T-helper 17 cell (primary cell): ENCODE measurements at regions not wholly inside any gene's neighbourhood (a gene's known extent, or its start where the extent isn't known, plus 50 kb on each side); places are given as distances from the start of the nearest gene placed in this dataset.

Experiments used
- ATAC-seq: fragments of 150-1000 bp; cut with Tn5 transposase; 2 replicates; pipeline ENCODE4 v1.10.0; 2021; ENCODE audit warnings: mild to moderate bottlenecking, moderate library complexity
- DNase-seq, 3 donors: peaks; one replicate each; pipeline versions ENCODE4 v3.0.0 to v3.0.0-alpha.2; 2020 to 2021
- H3K9me3 ChIP-seq: one replicate; pipeline ENCODE4 v1.7.0; 2013; ENCODE audit warnings: low read length, mild to moderate bottlenecking; ENCODE audit not compliant: control insufficient read depth, poor library complexity, severe bottlenecking
- H3K27ac Mint-ChIP-seq: one replicate; pipeline ENCODE4 v1.8.0; 2022; ENCODE audit warnings: mild to moderate bottlenecking, moderate library complexity, mixed read lengths
- H3K27me3 Mint-ChIP-seq: one replicate; pipeline ENCODE4 v1.8.0; 2022; ENCODE audit warnings: mixed read lengths
- H3K36me3 Mint-ChIP-seq: one replicate; pipeline ENCODE4 v1.8.0; 2022; ENCODE audit warnings: low read depth, mixed read lengths
- H3K4me1 Mint-ChIP-seq: one replicate; pipeline ENCODE4 v1.8.0; 2022; ENCODE audit warnings: mild to moderate bottlenecking, mixed read lengths
- H3K4me3 Mint-ChIP-seq: one replicate; pipeline ENCODE4 v1.8.0; 2022; ENCODE audit warnings: mild to moderate bottlenecking, moderate library complexity, mixed read lengths

GRCh38 chr4:63619771-63620170 lies 789.5 kb downstream of the TECRL start:
- H3K9me3 ChIP-seq: no peaks in the 10 kb centered on the region
- Mint-ChIP-seq H3K27ac (no peak overlapping the region), H3K36me3 (no peaks in the 10 kb centered on the region), H3K4me1 (no peaks in the 10 kb centered on the region), H3K4me3 (no peak overlapping the region), H3K27me3 (no peaks in the 10 kb centered on the region)
- ATAC-seq: no peak
- DNase-seq: no peak

GRCh38 chr4:63618883-63619718 lies 790.1 kb downstream of the TECRL start:
- Mint-ChIP-seq H3K4me1 (no peaks in the 10 kb centered on the region), H3K36me3 (no peaks in the 10 kb centered on the region), H3K27ac (no peak overlapping the region), H3K4me3 (no peak overlapping the region), H3K27me3 (no peaks in the 10 kb centered on the region)
- DNase-seq (no peak), ATAC-seq (no peak)
- no peaks in the 10 kb centered on the region for H3K9me3 ChIP-seq

GRCh38 chr4:63607169-63607872 lies 801.9 kb downstream of the TECRL start:
- Mint-ChIP-seq H3K27me3 (no peaks in the 10 kb centered on the region), H3K27ac (no peak overlapping the region), H3K4me3 (no peak overlapping the region), H3K36me3 (no peaks in the 10 kb centered on the region), H3K4me1 (no peaks in the 10 kb centered on the region)
- no peaks in the 10 kb centered on the region for H3K9me3 ChIP-seq
- no peak for ATAC-seq
- DNase-seq: no peak

- Mint-ChIP-seq H3K27ac (no peak overlapping the region), H3K36me3 (no peaks in the 10 kb centered on the region)
- no peaks in the 10 kb centered on the region for H3K9me3 ChIP-seq
Observed at GRCh38 chr4:63589796-63590195, 819.5 kb downstream of the TECRL start.

GRCh38 chr4:63583561-63583960 lies 825.7 kb downstream of the TECRL start:
- H3K4me1 Mint-ChIP-seq: no peaks in the 10 kb centered on the region
- no peak overlapping the region for H3K4me3 Mint-ChIP-seq
- no peak for ATAC-seq
- H3K27me3 Mint-ChIP-seq: no peaks in the 10 kb centered on the region
- H3K27ac Mint-ChIP-seq: no peak overlapping the region
- no peaks in the 10 kb centered on the region for H3K9me3 ChIP-seq
- no peaks in the 10 kb centered on the region for H3K36me3 Mint-ChIP-seq
- DNase-seq: no peak

More at GRCh38 chr4:63589796-63590195, 819.5 kb downstream of the TECRL start:
- Mint-ChIP-seq H3K4me3 (no peak overlapping the region), H3K4me1 (no peaks in the 10 kb centered on the region), H3K27me3 (no peaks in the 10 kb centered on the region)
- ATAC-seq (no peak), DNase-seq (no peak)

DNA sequence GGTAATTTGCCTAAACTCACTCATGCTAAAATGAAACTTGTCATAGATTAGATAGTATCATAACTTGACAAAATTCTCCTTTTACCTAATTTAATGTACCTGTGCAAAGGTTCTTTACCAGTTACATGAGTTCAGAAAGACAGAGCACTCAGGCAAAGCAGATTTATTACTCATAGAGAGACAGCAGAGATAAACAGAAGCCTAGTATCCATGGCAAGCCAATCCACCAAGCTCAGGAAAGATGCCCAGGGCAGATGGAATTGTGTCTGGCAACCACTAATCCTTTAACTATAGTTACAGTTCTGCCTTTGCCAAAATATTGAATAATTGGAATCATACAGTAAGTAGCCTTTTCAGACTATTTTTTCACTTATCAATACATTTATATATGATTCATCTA lies 826.2 kb downstream of the TECRL start:
- no peaks in the 10 kb centered on the region for H3K36me3 Mint-ChIP-seq
- no peak overlapping the region for H3K4me3 Mint-ChIP-seq
- H3K9me3 ChIP-seq: no peaks in the 10 kb centered on the region
- H3K27ac Mint-ChIP-seq: no peak overlapping the region
- ATAC-seq (no peak), DNase-seq (no peak)
- no peaks in the 10 kb centered on the region for H3K4me1 Mint-ChIP-seq
- H3K27me3 Mint-ChIP-seq: no peaks in the 10 kb centered on the region

- ATAC-seq (no peak), DNase-seq (no peak)
- Mint-ChIP-seq H3K36me3 (no peaks in the 10 kb centered on the region), H3K4me1 (no peaks in the 10 kb centered on the region), H3K27me3 (no peaks in the 10 kb centered on the region), H3K27ac (no peak overlapping the region), H3K4me3 (no peak overlapping the region)
- H3K9me3 ChIP-seq: no peaks in the 10 kb centered on the region
Observed at GRCh38 chr4:63580796-63581475, 828.3 kb downstream of the TECRL start.

DNA sequence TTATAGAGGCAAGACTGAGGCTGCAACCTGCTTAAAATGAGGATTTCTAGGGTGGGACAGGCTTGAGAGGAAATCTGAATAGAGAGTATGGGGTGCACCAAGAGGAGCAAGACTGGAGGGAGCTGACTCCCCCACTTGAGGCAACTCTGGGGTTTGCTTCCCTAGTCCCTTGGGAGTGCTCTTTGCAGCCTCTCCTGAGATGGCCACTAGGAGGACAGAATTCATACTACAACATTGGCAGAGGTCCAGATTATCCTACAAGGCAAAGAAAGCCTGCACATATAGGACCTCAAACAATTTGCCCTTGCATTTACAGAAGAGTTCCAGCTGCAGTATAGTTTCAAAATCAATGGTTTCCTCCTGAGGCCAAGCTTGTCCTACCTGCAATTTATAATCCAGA lies 830.9 kb downstream of the TECRL start:
- DNase-seq: no peak
- no peaks in the 10 kb centered on the region for H3K27me3 Mint-ChIP-seq

GRCh38 chr4:63566658-63567057 lies 842.6 kb downstream of the TECRL start:
- no peak overlapping the region for H3K27ac Mint-ChIP-seq
- no peak overlapping the region for H3K4me3 Mint-ChIP-seq
- H3K36me3 Mint-ChIP-seq: no peaks in the 10 kb centered on the region
- H3K9me3 ChIP-seq: peaks cover 4% of the 10 kb centered on the region
- no peaks in the 10 kb centered on the region for H3K4me1 Mint-ChIP-seq
- no peaks in the 10 kb centered on the region for H3K27me3 Mint-ChIP-seq
- ATAC-seq (no peak), DNase-seq (no peak)

More for the DNA sequence above, 830.9 kb downstream of the TECRL start:
- no peaks in the 10 kb centered on the region for H3K9me3 ChIP-seq
- H3K4me3 Mint-ChIP-seq: no peak overlapping the region
- H3K4me1 Mint-ChIP-seq: no peaks in the 10 kb centered on the region
- ATAC-seq: no peak
- H3K27ac Mint-ChIP-seq: no peak overlapping the region
- no peaks in the 10 kb centered on the region for H3K36me3 Mint-ChIP-seq

- H3K27ac Mint-ChIP-seq: no peak overlapping the region
- H3K4me1 Mint-ChIP-seq: no peaks in the 10 kb centered on the region
- no peak for ATAC-seq
Observed at GRCh38 chr4:63563288-63564014, 845.8 kb downstream of the TECRL start.

DNA sequence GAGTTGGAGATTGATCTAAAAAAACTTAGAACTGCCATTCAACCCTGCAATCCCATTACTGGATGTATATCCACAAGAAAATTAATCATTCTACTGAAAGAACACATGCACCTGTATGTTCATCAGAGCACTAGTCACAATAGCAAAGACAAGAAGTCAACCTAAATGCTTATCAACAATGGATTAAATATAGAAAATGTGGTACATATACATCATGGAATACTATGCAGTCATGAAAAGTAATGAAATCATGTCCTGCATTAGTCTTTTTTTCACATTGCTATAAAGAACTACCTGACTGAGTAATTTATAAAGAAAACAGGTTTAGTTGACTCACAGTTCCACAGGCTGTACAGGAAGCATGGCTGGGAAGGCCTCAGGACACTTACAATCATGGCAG lies 850.5 kb downstream of the TECRL start:
- DNase-seq: no peak
- Mint-ChIP-seq H3K4me1 (no peaks in the 10 kb centered on the region), H3K36me3 (no peaks in the 10 kb centered on the region), H3K27me3 (no peaks in the 10 kb centered on the region), H3K4me3 (no peak overlapping the region), H3K27ac (no peak overlapping the region)
- ATAC-seq: no peak
- no peaks in the 10 kb centered on the region for H3K9me3 ChIP-seq

More at GRCh38 chr4:63563288-63564014, 845.8 kb downstream of the TECRL start:
- Mint-ChIP-seq H3K36me3 (no peaks in the 10 kb centered on the region), H3K27me3 (no peaks in the 10 kb centered on the region), H3K4me3 (no peak overlapping the region)
- no peak for DNase-seq
- peaks cover 4% of the 10 kb centered on the region for H3K9me3 ChIP-seq

DNA sequence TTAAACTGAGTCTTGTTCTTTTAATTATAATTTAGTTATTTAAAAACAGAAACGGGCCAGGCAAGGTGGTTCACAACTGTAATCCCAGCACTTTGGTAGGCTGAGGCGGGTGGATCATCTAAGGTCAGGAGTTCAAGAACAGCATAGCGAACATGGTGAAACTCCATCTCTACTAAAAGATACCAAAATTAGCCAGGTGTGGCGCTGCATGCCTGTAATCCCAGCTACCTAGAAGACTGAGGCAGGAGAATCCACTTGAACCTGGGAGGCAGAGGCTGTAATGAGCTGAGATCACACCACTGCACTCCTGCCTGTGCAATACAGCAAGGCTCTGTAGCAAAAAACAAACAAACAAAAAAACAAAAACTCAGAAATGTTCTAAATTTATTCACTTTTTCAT lies 852.9 kb downstream of the TECRL start:
- no peaks in the 10 kb centered on the region for H3K4me1 Mint-ChIP-seq
- no peak overlapping the region for H3K27ac Mint-ChIP-seq
- H3K27me3 Mint-ChIP-seq: no peaks in the 10 kb centered on the region
- no peak for DNase-seq
- ATAC-seq: no peak
- H3K4me3 Mint-ChIP-seq: no peak overlapping the region
- no peaks in the 10 kb centered on the region for H3K36me3 Mint-ChIP-seq
- no peaks in the 10 kb centered on the region for H3K9me3 ChIP-seq

DNA sequence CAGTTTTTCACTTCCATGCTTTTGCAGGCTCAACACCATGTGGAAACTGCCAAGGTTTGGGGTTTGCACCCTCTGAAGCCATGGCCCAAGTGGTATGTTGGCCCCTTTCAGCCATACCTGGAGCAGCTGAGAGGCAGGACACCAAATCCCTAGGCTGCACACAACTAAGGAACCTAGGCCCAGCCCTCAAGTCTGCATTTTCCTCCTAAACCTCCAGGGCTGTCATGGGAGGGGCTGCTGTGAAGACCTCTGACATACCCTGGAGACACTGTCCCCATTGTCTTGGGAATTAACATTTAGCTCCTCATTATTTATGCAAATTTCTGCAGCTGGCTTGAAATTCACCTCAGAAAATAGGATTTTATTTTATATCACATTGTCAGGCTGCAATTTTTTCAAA lies 856.1 kb downstream of the TECRL start:
- Mint-ChIP-seq H3K4me1 (no peaks in the 10 kb centered on the region), H3K27ac (no peak overlapping the region), H3K27me3 (no peaks in the 10 kb centered on the region), H3K36me3 (no peaks in the 10 kb centered on the region), H3K4me3 (no peak overlapping the region)
- no peak for DNase-seq
- H3K9me3 ChIP-seq: no peaks in the 10 kb centered on the region
- ATAC-seq: no peak
